Body of pancreas (tissue), 4 donors: ENCODE measurements at regions not wholly inside any gene's neighbourhood (a gene's known extent, or its start where the extent isn't known, plus 50 kb on each side); places are given as distances from the start of the nearest gene placed in this dataset.

Experiments
- ATAC-seq: fragments of 150-250 bp; one replicate; pipeline ENCODE4 v1.9.1; 2016
- DNase-seq, 4 donors: peaks; one replicate each; pipeline ENCODE4 v3.0.0-alpha.2; 2019
- H3K27ac ChIP-seq, 4 donors: fragments of 200-600 bp; sonication (generic); 1 replicate in 3 of 4; 2 replicates in 1 of 4; pipeline versions ENCODE4 v1.5.1 to v1.6.1; 2016 to 2019; ENCODE audit warnings: mild to moderate bottlenecking in 1 of 4, mixed read lengths in 1 of 4, moderate library complexity in 1 of 4
- H3K27me3 ChIP-seq, 2 donors: fragments of 200-600 bp; sonication (generic); one replicate each; pipeline ENCODE4 v1.6.0; 2016; ENCODE audit warnings: mild to moderate bottlenecking in 1 of 2
- H3K36me3 ChIP-seq, 2 donors: fragments of 200-600 bp; sonication (generic); replicated peaks in 1 of 2; 2 replicates each; pipeline ENCODE4 v1.5.1; 2016; ENCODE audit warnings: low read depth in 2 of 2; ENCODE audit not compliant: insufficient read depth in 1 of 2
- H3K4me1 ChIP-seq: fragments of 200-600 bp; sonication (generic); one replicate; pipeline ENCODE4 v1.6.0; 2016
- H3K4me3 ChIP-seq, 2 donors: fragments of 200-600 bp; sonication (generic); 1 replicate in 1 of 2; 2 replicates in 1 of 2; pipeline ENCODE4 v1.5.1; 2016 to 2019
- H3K9me3 ChIP-seq, 3 donors: fragments of 200-600 bp; sonication (generic); 1 replicate in 2 of 3; 2 replicates in 1 of 3; pipeline ENCODE4 v1.5.1; 2016
- POLR2A ChIP-seq, 3 donors: fragments of 450-650 bp; IDR thresholded peaks; one replicate each; pipeline ENCODE4 v1.6.1; 2016; ENCODE audit warnings: antibody characterized with exemption in 3 of 3, mild to moderate bottlenecking in 2 of 3
- WGBS, 2 donors: methylation state at CpG; one replicate each; pipeline ENCODE4 v1.1.5; 2017; 5-methylcytosine and 5-hydroxymethylcytosine counted together
- intact Hi-C: fragments of 100-400 bp; cut with DNase I; formaldehyde crosslinking; loops from one replicate; pipeline ENCODE4 v1.15.1; 2023
- TF ChIP-seq, protein P1 (sequence below), 7 experiments: fragments of 450-650 bp in 4 of 7; fragments of 200-600 bp in 3 of 7; sonication (generic) in 3 of 7; IDR thresholded peaks; one replicate each; pipeline ENCODE4 v1.5.1; 2016 to 2019; ENCODE audit warnings: antibody characterized with exemption in 7 of 7

DNA sequence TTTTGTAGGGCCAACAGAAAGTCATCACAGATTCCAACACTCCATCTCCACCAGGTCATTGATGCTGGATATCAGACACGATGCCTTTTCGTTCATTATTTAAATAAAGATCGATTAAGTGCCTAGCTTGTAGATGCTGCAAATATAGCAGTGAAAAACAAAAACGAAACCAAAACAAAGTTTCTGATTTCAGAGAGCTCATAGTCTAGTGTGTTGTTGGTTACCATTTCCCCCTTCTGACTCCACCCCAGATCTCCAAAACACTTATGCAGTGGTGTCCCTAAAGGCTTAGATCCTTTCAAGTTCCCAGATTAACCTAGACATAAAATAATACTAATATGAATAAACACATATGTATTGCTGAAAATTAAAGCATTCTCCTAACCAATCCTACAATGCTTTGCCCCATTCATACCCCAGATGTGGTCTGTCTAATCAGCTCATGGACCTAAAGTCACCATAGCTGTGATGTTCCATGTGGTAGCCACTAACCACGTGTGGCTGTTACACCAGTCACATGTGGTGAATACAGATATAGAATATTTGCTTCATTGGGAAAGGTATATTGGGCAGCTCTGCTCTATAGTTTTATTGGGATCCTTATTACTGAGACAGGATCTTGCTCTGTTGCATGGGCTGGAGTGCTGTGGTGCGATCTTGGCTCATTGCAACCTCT, 787.2 kb downstream of the TDRD15 start:
- intact Hi-C loops: no loop called here
- no peak for DNase-seq
- Histone ChIP-seq H3K27ac (no peak overlapping the region), H3K27me3 (no peaks in the 10 kb centered on the region), H3K4me1 (no peaks in the 10 kb centered on the region), H3K36me3 (no peaks in the 10 kb centered on the region), H3K4me3 (no peak overlapping the region), H3K9me3 (no peaks in the 10 kb centered on the region)
- ATAC-seq: no peak
- WGBS, 2 donors: 57 to 64% methylated on average over 6 of the region's 6 CpGs
- TF ChIP-seq POLR2A (IDR thresholded peaks at IDR 0.05): no peak
- TF ChIP-seq, protein P1, sequence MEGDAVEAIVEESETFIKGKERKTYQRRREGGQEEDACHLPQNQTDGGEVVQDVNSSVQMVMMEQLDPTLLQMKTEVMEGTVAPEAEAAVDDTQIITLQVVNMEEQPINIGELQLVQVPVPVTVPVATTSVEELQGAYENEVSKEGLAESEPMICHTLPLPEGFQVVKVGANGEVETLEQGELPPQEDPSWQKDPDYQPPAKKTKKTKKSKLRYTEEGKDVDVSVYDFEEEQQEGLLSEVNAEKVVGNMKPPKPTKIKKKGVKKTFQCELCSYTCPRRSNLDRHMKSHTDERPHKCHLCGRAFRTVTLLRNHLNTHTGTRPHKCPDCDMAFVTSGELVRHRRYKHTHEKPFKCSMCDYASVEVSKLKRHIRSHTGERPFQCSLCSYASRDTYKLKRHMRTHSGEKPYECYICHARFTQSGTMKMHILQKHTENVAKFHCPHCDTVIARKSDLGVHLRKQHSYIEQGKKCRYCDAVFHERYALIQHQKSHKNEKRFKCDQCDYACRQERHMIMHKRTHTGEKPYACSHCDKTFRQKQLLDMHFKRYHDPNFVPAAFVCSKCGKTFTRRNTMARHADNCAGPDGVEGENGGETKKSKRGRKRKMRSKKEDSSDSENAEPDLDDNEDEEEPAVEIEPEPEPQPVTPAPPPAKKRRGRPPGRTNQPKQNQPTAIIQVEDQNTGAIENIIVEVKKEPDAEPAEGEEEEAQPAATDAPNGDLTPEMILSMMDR (IDR thresholded peaks at IDR 0.05): no peak

DNA sequence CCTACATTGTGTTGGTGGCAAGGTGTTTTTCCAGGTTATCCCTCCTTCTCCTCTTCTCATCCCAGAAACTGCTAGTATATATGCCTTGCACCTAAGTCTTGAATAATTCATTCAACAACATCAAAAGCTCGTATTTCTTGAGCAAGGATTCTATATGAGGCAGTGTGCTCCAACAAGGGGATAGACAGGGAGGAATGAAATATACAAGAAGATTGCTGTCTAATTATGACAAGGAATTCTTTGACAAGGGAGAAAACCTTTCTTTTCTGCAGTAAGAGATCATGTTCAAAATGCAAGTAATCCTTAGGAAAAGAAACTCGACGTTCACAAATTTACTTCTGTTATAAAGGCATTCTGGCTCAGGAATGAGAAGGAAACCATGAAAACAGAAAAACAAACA, 788.6 kb downstream of the TDRD15 start:
- TF ChIP-seq, protein P1 (IDR thresholded peaks at IDR 0.05): no peak
- TF ChIP-seq POLR2A (IDR thresholded peaks at IDR 0.05): no peak
- DNase-seq (no peak), ATAC-seq (no peak)
- 44 to 50% methylated on average over 3 of the region's 3 CpGs for WGBS, 2 donors
- Histone ChIP-seq H3K4me1 (no peaks in the 10 kb centered on the region), H3K9me3 (no peaks in the 10 kb centered on the region), H3K36me3 (no peaks in the 10 kb centered on the region), H3K4me3 (no peak overlapping the region), H3K27me3 (no peaks in the 10 kb centered on the region), H3K27ac (no peak overlapping the region)
- intact Hi-C loops: no loop called here

DNA sequence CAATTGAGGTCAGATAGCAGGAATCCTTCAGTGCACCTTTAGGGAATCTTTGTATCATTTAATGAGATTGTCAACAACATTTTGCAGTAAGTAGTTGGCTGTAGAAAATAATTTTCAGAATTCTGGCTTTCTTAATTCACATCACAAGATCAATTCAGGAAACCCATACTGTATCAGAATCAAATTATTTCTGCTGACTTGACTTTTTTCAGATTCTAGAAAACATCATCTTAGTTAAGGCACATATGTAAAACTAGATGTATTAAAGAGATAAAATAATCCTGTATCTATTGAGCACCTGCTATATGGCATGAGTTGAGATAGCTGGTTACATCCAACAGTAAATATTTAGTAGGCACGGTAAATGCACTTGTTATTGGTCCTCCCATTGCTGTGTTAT, 791.4 kb downstream of the TDRD15 start:
- no peaks in the 10 kb centered on the region for H3K27me3 ChIP-seq
- 70 to 88% methylated on average over 1 of the region's 1 CpG for WGBS, 2 donors
- TF ChIP-seq, protein P1 (IDR thresholded peaks at IDR 0.05): no peak
- TF ChIP-seq POLR2A (IDR thresholded peaks at IDR 0.05): no peak
- H3K36me3 ChIP-seq: no peaks in the 10 kb centered on the region
- ATAC-seq (no peak), DNase-seq (no peak)
- no peaks in the 10 kb centered on the region for H3K9me3 ChIP-seq
- H3K4me1 ChIP-seq: no peaks in the 10 kb centered on the region
- intact Hi-C loops: no loop called here
- H3K4me3 ChIP-seq: no peak overlapping the region
- no peak overlapping the region for H3K27ac ChIP-seq

DNA sequence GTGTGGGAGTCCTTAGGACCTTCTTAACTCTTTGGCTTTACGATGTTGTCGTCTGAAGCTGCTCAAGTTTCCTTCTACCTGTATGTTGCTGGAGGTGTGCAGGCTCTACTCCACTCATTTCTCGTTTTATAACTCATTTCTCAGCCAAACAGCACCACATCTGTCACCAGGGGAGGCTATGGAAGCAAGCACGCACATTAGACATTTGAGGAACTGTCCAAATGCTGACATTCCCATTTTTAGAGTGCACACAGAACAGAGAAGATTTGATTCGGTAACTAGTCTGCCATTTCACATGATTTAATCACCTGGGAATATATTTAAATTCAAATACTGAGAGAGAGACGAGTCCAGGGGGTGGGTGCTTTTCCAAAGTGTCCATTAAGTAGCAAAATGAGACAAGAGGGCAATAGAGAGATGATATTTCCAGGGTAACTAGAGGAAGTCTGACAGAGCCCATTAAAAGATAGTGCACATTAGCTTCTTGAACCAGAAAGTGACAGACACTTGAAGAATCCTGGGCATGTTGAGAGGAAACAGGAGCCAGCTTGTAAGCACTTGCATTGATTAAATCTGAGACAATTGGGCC, 793.3 kb downstream of the TDRD15 start:
- WGBS, 2 donors: 27 to 38% methylated on average over 6 of the region's 6 CpGs
- Histone ChIP-seq H3K36me3 (no peaks in the 10 kb centered on the region), H3K4me1 (no peaks in the 10 kb centered on the region), H3K27ac (no peak overlapping the region), H3K9me3 (no peaks in the 10 kb centered on the region), H3K4me3 (no peak overlapping the region), H3K27me3 (no peaks in the 10 kb centered on the region)
- intact Hi-C loops: no loop called here
- DNase-seq (no peak), ATAC-seq (no peak)
- TF ChIP-seq POLR2A (IDR thresholded peaks at IDR 0.05): no peak

DNA sequence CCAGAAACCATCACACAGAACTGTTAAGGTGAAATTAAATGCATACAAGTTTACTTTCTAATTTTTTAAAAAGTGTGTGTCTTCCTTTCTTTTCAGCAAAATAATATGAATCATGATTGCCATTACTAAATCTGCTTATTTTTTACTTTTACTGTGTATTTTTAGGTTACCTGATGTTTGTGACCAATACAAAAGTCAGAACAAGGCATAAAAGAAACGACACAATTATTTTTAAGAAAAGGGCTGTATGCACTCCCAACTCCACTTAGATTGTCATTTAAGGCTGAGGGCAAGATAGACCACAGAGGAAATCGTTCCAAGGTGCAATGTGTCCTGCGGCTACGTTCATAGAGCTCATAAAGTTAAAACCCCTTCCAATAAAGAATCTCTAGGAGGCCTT, 797.0 kb downstream of the TDRD15 start:
- WGBS, 2 donors: 41 to 67% methylated on average over 4 of the region's 4 CpGs
- Histone ChIP-seq H3K27me3 (no peaks in the 10 kb centered on the region), H3K27ac (no peak overlapping the region), H3K4me1 (no peaks in the 10 kb centered on the region), H3K4me3 (no peak overlapping the region), H3K9me3 (peaks cover 0 to under 1% (median 0%) of the 10 kb centered on the region in 3 donors), H3K36me3 (no peaks in the 10 kb centered on the region)
- intact Hi-C loops: no loop called here
- TF ChIP-seq, protein P1 (IDR thresholded peaks at IDR 0.05): no peak
- no peak for TF ChIP-seq POLR2A (IDR thresholded peaks at IDR 0.05)
- no peak for DNase-seq
- ATAC-seq: no peak
